ENCODE measurements at regions not wholly inside any gene's neighbourhood (a gene's known extent, or its start where the extent isn't known, plus 50 kb on each side); places are given as distances from the start of the nearest gene placed in this dataset.

- intact Hi-C loops (cut with micrococcal nuclease), result no loop called here
- BruUV-seq (replicated peaks), result no TSS peak
- H3K14ac ChIP-seq (replicated peaks; ENCODE audit: low read depth, low read length), result no peak overlapping the region
- dilution Hi-C loops (cut with HindIII; ENCODE audit: low sequenced_read_pairs, unreplicated experiment), result no loop called here
- no peaks in the 10 kb centered on the region for H3K4me1 ChIP-seq (ENCODE audit: control insufficient read depth, insufficient read depth, low read length)
- H2BK15ac ChIP-seq (ENCODE audit: low read depth, low read length), result no peak overlapping the region
- POLR2A ChIA-PET (ENCODE audit: unreplicated experiment), result no interaction called here
- no peak for TF ChIP-seq CEBPB (IDR thresholded peaks at IDR 0.05; ENCODE audit: low read depth, low read length)
- no peak for TF ChIP-seq BHLHE40 (IDR thresholded peaks at IDR 0.05; ENCODE audit: low read depth, low read length)
- TF ChIP-seq RFX5 (IDR thresholded peaks at IDR 0.05; ENCODE audit: low read depth, low read length), result no peak
- TF ChIP-seq, protein P1, sequence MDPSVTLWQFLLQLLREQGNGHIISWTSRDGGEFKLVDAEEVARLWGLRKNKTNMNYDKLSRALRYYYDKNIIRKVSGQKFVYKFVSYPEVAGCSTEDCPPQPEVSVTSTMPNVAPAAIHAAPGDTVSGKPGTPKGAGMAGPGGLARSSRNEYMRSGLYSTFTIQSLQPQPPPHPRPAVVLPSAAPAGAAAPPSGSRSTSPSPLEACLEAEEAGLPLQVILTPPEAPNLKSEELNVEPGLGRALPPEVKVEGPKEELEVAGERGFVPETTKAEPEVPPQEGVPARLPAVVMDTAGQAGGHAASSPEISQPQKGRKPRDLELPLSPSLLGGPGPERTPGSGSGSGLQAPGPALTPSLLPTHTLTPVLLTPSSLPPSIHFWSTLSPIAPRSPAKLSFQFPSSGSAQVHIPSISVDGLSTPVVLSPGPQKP (IDR thresholded peaks at IDR 0.05; ENCODE audit: borderline replicate concordance, low read depth, low read length), result no peak
- TF ChIP-seq NFE2L2 (IDR thresholded peaks at IDR 0.05; ENCODE audit: low read depth, low read length), result no peak
- TF ChIP-seq, protein P2, sequence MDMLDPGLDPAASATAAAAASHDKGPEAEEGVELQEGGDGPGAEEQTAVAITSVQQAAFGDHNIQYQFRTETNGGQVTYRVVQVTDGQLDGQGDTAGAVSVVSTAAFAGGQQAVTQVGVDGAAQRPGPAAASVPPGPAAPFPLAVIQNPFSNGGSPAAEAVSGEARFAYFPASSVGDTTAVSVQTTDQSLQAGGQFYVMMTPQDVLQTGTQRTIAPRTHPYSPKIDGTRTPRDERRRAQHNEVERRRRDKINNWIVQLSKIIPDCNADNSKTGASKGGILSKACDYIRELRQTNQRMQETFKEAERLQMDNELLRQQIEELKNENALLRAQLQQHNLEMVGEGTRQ (IDR thresholded peaks at IDR 0.05; ENCODE audit: low read depth, low read length), result no peak
- no peak for TF ChIP-seq MAFK (IDR thresholded peaks at IDR 0.05; ENCODE audit: low read depth, low read length)
- no peak for TF ChIP-seq SMC3 (IDR thresholded peaks at IDR 0.05; ENCODE audit: low read depth, low read length)
- TF ChIP-seq CHD1 (IDR thresholded peaks at IDR 0.05; ENCODE audit: low read depth, low read length), result no peak
- TF ChIP-seq MXI1 (IDR thresholded peaks at IDR 0.05; ENCODE audit: borderline replicate concordance, low read depth, low read length), result no peak
- no peak for TF ChIP-seq RAD21 (IDR thresholded peaks at IDR 0.05; ENCODE audit: low read length)
- TF ChIP-seq FOS (IDR thresholded peaks at IDR 0.05; ENCODE audit: low read depth, low read length), result no peak
- no peak for TF ChIP-seq POLR2A (IDR thresholded peaks at IDR 0.05; ENCODE audit: low read depth, low read length)
- TF ChIP-seq MAZ (IDR thresholded peaks at IDR 0.05; ENCODE audit: borderline replicate concordance, low read depth, low read length), result no peak
- TF ChIP-seq CTCF (conservative IDR thresholded peaks at IDR 0.05; ENCODE audit: low read depth, low read length), result no peak
- no peak for TF ChIP-seq RCOR1 (IDR thresholded peaks at IDR 0.05; ENCODE audit: insufficient replicate concordance, low read length)
- DNase-seq (peak; percentile 28), ATAC-seq (ENCODE audit: low read depth) (peak; percentile 92)
- H4K5ac ChIP-seq (ENCODE audit: low read depth, low read length), result no peak overlapping the region
- H2BK120ac ChIP-seq (ENCODE audit: low read depth, low read length), result no peak overlapping the region
- no peak overlapping the region for H2BK5ac ChIP-seq (ENCODE audit: low read depth, low read length, poor library complexity, severe bottlenecking)
- no peaks in the 10 kb centered on the region for H4K20me1 ChIP-seq (ENCODE audit: insufficient read depth, low read length)
- WGBS, 2 experiments (ENCODE audit: extremely low coverage in 2 of 2, insufficient read length in 1 of 2), result no CpG with 5 or more reads among the region's 11 CpGs
- no peaks in the 10 kb centered on the region for H3K9me1 ChIP-seq (ENCODE audit: insufficient read depth, low read length)
- H3K9ac ChIP-seq (ENCODE audit: low read depth, low read length), result no peak overlapping the region
- no peak overlapping the region for H3K23ac ChIP-seq (ENCODE audit: low read depth, low read length)
- peaks cover 11% of the 10 kb centered on the region for H3K27me3 ChIP-seq (ENCODE audit: control insufficient read depth, insufficient read depth, low read length)
- H3K4me3 ChIP-seq (ENCODE audit: insufficient read depth, low read depth, low read length), result no peak overlapping the region
- no peak overlapping the region for H3K56ac ChIP-seq (ENCODE audit: extremely low read depth, insufficient read depth, low read length)
- H2AK9ac ChIP-seq (replicated peaks; ENCODE audit: low read depth, low read length, poor library complexity), result no peak overlapping the region
- no peak overlapping the region for H3K27ac ChIP-seq (ENCODE audit: insufficient read depth, low read length)
- no peak overlapping the region for H3K18ac ChIP-seq (ENCODE audit: low read depth, low read length)
- H2BK20ac ChIP-seq (ENCODE audit: low read depth, low read length), result no peak overlapping the region
- no peak overlapping the region; a peak in 1 of 4 replicates for H4K8ac ChIP-seq (ENCODE audit: low read depth in 2 of 2, low read length in 2 of 2)
- no peaks in the 10 kb centered on the region for H3K79me1 ChIP-seq (ENCODE audit: low read depth in 1 of 2, low read length in 2 of 2)
- H2AK5ac ChIP-seq (ENCODE audit: low read depth, low read length), result no peak overlapping the region
- no peaks in the 10 kb centered on the region for H3K36me3 ChIP-seq (ENCODE audit: control insufficient read depth, insufficient read depth, low read length)
- peaks cover 5% of the 10 kb centered on the region; the same call in 1 of the 2 replicates for H3K9me3 ChIP-seq (ENCODE audit: control insufficient read depth, insufficient read depth, low read length)
- no peak overlapping the region for H2AFZ ChIP-seq (replicated peaks; ENCODE audit: low read length, poor library complexity)
- H3K4ac ChIP-seq (ENCODE audit: low read depth, low read length), result no peak overlapping the region
- in situ Hi-C loops (cut with MboI; ENCODE audit: low sequenced_read_pairs), result loop anchor here (25.0 kb wide), 2 partner anchors 205 to 1220 kb away; no protein-coding TSS in a partner anchor
- no peak overlapping the region for H4K91ac ChIP-seq (ENCODE audit: insufficient read depth, low read depth, low read length)
- CTCF ChIA-PET, result no interaction called here
- H3K4me2 ChIP-seq (ENCODE audit: low read depth, low read length), result no peak overlapping the region
These were observed 219.8 kb upstream of the ARID1B start for GRCh38 chr6:156557251-156557910.
